HCT116 (cell line): ENCODE measurements at regions not wholly inside any gene's neighbourhood (a gene's known extent, or its start where the extent isn't known, plus 50 kb on each side); places are given as distances from the start of the nearest gene placed in this dataset.

Experiments
- CEBPB ChIP-seq: IDR thresholded peaks from 2 replicates; pipeline ENCODE4 v1.6.1; 2012; ENCODE audit warnings: low read depth
- CTCF ChIP-seq, 3 experiments: fragments of 200-600 bp in 1 of 3; sonication (generic) in 1 of 3; IDR thresholded peaks in 2 of 3; conservative IDR thresholded peaks in 1 of 3; 2 replicates each; pipeline ENCODE4 v1.5.1; 2012 to 2017; ENCODE audit warnings: low read depth in 2 of 3, low read length in 2 of 3, antibody characterized with exemption in 1 of 3, borderline replicate concordance in 1 of 3, control low read depth in 1 of 3, mild to moderate bottlenecking in 1 of 3, mixed read lengths in 1 of 3, mixed run types in 1 of 3, moderate library complexity in 1 of 3; ENCODE audit not compliant: insufficient read depth in 1 of 3
- ELF1 ChIP-seq: IDR thresholded peaks from 2 replicates; pipeline ENCODE4 v1.6.1; 2012; ENCODE audit warnings: low read depth, borderline replicate concordance
- EZH2 ChIP-seq: fragments of 200-600 bp; sonication (generic); IDR thresholded peaks from 2 replicates; pipeline ENCODE4 v1.6.1; 2017; ENCODE audit warnings: antibody characterized with exemption, mixed run types
- JUND ChIP-seq: IDR thresholded peaks from 2 replicates; pipeline ENCODE4 v1.6.1; 2012
- POLR2A ChIP-seq: IDR thresholded peaks from 2 replicates; pipeline ENCODE4 v1.7.0; 2011; ENCODE audit warnings: borderline replicate concordance; ENCODE audit not compliant: insufficient read depth, insufficient read length; ENCODE audit errors: extremely low read depth
- POLR2AphosphoS5 ChIP-seq: IDR thresholded peaks from 2 replicates; pipeline ENCODE4 v1.6.1; 2011; ENCODE audit warnings: mild to moderate bottlenecking, low read depth, low read length, moderate library complexity
- REST ChIP-seq: IDR thresholded peaks from 2 replicates; pipeline ENCODE4 v1.6.1; 2012; ENCODE audit warnings: low read depth
- SIN3A ChIP-seq: IDR thresholded peaks from 2 replicates; pipeline ENCODE4 v1.6.1; 2012; ENCODE audit warnings: low read depth
- SP1 ChIP-seq: IDR thresholded peaks from 2 replicates; pipeline ENCODE4 v1.6.1; 2012; ENCODE audit warnings: low read depth
- ZNF274 ChIP-seq: fragments of 200-500 bp; sonication (Bioruptor generic); IDR thresholded peaks from 2 replicates; pipeline ENCODE4 v1.6.1; 2014; ENCODE audit warnings: mild to moderate bottlenecking, low read depth, low read length, inconsistent platforms

GRCh38 chr6:4388675-4389074 lies 253.3 kb upstream of the ECI2 start:
- TF ChIP-seq EZH2 (no peak), CTCF (IDR thresholded peaks at IDR 0.05 in 2 of 3, conservative IDR thresholded peaks at IDR 0.05 in 1 of 3; ENCODE audit: borderline replicate concordance in 1 of 3, insufficient read depth in 1 of 3, low read depth in 2 of 3, low read length in 2 of 3) (no peak), ELF1 (no peak), REST (no peak), POLR2A (no peak), ZNF274 (no peak), JUND (no peak), SP1 (no peak), POLR2AphosphoS5 (no peak), SIN3A (no peak), CEBPB (no peak)
